GM19468 (cell line): ENCODE measurements at regions not wholly inside any gene's neighbourhood (a gene's known extent, or its start where the extent isn't known, plus 50 kb on each side); places are given as distances from the start of the nearest gene placed in this dataset.

ENCODE experiments used
- ATAC-seq: cut with Tn5 transposase; IDR thresholded peaks from one replicate; pipeline ENCODE4 v1.9.1; 2021; ENCODE audit warnings: mild to moderate bottlenecking, moderate library complexity, moderate number of reproducible peaks; ENCODE audit not compliant: unreplicated experiment; ENCODE audit errors: extremely low read depth

DNA sequence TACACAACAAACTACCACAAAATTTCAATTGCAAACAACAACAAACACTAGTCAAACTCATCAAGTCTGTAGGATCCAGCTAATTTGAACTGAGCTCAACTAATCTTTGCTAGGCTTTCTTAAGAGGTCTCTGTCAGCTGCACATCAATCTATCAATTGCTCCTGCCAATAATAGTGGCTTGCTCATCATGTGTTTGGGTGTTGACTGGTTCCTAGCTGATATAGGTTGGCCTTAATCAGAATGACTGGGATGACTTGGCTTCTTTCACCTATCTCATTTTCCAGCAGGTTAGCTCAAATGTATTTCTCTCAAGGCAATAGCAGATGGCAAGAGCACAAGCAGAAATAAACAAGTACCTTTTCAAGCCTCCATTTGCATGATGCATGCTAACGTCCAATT lies 370.3 kb upstream of the NFE2L3 start:
- no peak for ATAC-seq

DNA sequence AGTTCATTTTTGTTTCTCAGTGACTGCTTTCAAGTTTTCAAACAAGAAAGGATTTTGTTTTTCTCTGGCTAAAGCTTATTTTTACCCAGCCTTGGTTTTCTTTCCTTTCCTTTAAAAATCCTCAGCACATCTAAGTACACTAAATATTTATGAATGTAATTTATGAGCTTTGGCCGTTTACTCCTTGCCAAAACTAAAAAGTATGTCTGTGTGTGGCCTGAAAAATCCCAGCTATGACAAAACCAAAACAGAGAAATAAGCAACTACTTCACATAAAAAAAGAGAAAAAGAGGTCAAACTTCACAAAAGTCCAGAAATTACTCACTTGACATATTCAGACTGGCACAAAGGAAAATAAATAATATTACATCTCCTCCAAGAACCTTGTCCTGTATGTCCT lies 365.1 kb upstream of the NFE2L3 start:
- ATAC-seq = no peak

DNA sequence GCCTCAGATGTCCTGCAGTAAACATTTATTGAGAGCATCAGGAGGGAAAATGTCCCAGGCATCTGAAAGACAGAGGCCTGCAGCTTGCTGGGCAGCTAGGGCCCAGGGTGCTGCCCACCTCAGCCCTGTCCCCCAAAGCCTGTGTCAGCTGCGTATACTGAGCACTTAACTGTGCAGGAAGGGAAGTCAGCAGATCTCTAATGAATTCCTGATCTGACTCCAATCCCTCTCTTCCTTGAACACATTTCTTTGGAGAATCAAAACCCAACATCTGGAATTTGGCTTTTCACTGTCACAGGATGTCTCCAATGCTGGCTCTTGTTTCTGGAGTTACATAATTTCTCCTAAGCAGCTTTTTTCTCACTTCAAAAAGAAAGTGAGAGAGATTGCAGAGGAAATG lies 364.7 kb upstream of the NFE2L3 start:
- no peak for ATAC-seq

DNA sequence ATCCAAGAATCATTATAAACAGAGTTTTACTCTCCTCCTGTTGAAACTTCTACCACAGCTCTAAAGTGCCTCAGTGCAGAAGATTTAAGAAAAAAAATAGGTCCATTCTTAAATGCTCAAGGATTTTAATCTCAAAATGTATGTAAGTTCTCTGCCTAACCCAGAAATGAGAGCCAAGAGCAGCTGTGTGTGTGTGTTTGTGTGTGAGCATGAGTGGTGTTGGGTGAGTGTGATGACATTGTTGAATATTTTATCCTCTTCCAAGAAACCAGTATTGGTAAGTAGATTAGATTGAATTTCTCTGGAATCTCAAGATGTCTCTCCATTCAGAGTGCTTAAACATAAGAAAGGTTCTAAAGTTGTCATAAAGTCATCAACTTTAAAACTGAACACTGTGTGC lies 363.6 kb upstream of the NFE2L3 start:
- no peak for ATAC-seq

DNA sequence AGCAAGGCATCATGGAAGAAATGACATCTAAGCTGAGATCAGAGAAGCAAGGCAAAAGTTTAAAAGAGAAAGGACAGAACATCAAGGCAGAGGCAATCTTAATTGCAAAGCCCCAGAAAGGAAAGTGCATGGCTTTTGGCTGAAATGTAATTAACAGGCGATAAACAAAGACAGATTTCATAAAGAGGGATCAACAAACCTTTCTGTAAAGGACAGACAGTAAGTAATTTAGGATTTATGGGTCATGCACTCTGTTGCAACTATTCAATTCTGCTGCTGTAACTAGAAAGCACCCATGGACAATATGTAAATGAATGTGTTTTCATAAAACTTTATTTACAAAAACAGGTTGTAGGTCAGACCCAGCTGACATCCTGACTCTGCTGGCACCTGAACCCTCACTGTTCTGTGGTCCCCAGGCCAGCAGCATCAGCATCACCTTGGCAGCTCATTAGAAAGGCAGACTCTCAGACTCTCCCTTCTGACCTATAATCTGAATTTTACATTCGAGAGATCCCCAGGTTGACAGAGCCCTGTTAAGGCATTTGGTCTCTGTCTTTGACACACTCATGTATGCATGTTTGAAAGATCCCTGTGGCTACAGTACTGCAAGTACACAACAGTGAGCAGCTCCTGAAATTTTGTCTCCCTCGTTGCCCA lies 362.9 kb upstream of the NFE2L3 start:
- no peak for ATAC-seq

DNA sequence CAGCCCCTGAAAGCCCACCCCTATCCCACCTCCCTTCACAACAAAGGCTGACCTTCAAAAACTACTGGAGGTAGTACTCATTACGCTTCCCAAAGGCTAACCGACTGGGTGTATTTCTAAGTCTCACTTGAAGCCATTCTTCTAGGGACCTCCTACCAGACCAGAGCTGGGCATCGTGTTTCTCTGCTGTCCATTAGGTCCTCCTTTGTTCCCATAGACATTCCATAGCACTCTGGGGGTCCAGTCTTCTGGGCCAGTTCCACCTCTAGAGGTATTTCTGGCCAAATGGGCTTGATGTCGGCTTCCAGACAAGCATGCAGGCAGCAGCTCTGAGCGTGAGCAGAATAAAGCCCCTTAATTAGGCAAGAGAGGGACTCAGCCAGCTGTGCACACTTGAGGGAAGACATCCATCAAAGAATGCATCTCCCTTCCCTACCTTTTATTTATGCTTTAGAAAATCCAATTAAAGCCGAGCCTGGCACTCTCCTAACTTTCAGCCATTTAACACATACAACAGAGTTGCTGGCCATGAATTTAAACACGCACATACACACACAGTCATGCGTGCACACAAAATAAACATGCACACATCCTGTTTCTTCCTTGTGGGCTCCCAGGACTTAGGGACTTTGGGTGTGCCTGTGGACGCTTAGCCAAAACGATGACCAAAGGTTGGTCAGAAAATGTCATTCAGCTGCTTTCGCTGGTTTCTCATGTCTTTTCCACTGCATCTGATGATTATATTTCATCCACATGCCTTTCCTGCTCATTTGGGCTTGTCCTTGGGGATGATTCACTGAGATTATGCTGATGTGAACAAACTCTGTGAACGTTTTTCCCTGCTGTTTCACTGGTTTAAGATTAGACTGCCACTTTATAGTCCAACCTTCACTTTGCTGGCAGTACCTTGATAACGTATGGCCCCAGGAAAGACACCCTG lies 362.0 kb upstream of the NFE2L3 start:
- ATAC-seq = no peak

DNA sequence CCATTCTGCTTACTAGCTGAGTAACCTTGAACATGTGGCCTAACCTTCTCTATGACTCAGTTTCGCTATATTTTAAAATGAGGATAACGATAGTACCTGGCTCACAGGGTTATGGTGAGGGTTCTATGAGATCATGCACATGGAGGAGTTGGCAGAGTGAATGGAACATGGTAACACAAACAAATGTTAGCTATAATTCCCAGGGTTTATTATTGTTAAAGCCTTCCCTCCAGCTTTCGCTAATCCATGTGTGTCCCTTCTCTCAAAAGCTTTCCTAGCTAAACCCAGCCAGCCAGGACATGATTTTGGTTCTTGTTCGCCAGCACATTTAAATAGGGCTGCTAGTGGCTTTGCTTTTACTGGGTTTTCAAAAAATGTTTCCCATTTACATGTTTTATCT lies 361.0 kb upstream of the NFE2L3 start:
- ATAC-seq = no peak

DNA sequence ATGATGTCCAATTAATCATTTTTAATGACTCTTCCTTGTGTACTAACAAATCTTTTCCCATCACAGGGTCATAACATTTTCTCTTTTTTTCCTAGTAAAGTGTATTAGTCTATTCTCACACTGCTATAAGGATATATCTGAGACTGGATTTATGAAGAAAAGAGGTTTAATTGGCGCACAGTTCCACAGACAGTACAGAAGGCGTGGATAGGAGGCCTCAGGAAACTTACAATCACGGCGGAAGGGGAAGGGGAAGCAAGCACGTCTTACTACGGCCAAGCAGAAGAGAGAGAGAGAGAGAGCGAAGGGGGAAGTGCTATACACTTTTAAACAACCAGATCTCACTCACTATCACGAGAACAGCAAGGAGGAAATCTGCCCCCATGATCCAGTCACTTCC lies 359.4 kb upstream of the NFE2L3 start:
- no peak for ATAC-seq

DNA sequence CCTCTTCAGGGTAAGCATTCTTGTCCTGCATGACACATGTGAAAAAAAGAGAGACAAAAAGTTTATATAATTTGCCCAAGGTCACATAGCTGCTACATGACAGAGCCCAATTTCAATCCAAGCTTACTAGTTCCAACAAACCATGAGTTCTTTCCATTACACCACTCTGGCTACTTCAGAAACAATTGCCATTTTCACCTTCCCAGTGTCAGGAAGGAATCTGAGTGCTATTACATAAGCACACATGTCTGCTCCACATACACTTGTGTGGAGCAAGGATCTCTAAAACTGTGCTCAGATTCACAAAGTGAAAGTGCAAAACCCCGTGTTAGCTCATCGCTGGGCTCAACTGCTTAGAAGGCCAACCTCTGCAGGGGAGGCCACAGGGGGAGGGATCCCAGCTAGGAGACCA lies 356.2 kb upstream of the NFE2L3 start:
- no peak for ATAC-seq

DNA sequence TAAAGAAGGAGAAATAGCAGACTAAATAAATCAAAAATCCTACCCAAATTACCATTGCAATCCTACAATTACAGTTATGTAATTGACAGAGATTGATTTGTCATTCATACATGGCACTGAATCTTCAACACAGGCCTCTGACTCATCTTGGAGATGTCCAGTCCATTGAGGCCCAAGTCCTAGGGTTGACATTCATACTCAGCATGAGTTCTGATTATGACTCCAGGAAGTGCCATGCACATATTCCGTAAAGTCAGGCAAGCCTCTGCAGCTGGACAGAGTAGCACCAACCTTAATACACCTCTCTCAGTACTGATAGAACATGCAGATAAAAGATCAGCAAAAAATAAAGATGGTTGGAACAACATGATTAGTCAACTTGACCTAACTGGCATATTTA lies 353.7 kb upstream of the NFE2L3 start:
- no peak for ATAC-seq

DNA sequence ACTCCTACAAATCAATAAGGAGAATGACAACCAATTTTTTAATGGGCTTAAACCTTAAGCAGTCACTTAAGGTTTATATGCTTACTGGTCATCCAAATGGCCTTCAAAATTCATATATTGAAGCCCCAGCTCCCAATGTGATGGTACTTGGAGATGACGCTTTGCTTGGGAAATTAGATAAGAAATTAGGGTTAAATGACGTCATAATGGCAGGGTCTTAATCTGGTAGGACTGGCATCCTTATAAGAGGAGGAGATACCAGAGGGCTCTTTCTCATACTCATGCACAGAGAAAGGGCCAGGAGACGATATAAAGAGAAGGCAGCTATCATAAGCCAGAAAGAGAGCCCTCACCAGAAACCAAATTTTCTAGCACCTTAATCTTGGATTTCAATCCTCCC lies 350.8 kb upstream of the NFE2L3 start:
- ATAC-seq = no peak

DNA sequence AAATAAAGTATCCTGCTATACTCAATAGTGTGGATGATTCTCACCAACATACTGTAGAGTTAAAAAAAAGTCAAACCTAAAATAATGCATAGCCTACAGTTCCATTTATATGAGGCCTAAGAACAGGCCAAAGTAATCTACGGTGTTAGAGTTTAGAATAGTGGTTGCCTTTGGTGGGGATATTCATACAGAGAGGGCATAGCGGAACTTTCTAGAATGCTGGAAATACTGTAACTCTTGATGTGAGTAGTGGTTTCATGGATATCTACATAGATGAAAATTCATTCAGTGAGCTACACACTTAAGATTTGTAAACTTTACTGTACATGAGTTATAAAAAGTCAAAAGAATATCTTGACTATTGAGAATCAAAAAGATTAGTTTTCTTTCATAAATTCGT lies 349.9 kb upstream of the NFE2L3 start:
- ATAC-seq = no peak

DNA sequence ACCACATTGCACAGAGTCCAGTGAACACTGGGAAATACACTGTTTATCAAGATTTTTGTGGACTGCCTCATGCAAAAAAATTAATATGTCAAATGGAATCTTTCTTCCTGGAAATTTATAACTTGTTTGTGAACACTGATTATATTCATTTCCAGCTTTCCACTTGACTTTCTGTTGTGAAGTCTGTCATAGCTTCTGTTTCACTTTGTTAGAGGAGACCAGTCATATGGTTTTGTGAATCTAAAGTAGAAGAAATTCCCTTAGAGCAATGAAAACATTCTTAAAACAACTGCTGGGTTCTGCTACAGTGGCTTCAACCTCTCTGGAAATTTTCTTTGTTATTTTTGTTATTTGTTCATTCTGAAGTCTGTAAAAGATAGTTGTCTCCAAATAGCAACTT lies 349.5 kb upstream of the NFE2L3 start:
- no peak for ATAC-seq

DNA sequence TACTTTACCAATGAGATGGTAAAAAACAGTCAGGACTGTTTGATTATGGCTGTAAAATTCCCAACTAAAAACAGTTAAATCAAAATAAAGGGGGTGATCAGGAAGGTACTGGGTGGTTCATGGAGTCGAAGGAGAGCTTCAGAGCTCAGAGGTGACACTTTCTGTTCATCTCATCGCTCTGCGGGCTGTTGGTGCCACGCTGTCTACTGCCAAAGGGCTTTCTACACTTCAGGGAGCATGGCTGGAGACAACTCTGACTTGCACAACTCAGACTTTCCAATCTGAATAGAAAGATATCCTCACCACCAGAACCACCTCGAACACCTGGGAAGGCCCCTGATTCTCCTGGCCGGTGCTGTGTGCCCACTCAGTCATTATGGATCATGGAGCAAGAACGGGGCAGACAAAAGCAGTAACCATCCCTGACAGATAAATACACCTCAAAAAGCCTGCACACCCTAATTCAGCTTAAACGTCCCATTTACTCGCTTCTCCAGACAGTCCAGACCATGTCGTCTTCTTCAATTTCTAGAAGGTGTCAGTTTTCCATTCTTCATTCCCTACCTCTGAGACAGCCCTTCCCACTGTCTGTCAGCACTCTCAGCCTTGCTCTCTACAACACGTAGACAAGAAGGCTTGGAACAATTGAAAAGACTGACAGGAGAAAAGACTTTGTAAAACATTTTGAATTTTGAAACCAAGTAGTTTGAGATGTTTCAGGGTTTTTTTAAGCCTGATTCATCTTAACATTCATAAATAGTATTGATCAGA lies 348.7 kb upstream of the NFE2L3 start:
- no peak for ATAC-seq

DNA sequence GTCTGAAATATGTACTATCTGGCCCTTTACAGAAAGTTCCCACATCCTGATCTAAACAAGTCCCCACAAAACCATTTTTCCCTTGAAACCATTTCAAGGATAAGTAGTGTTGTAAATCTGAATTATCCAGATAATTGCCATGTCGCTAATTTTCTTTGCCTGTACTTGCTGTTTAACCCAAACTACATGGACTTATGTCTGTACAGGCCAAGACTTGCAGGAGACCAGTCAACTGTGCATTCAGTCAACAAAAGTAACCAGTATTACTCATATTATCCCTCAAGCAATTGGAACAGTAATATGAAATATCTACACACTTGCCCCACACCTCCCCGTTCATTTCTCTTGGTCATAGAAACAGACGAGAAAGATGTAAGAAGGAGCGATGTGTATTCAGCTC lies 347.8 kb upstream of the NFE2L3 start:
- no peak for ATAC-seq

DNA sequence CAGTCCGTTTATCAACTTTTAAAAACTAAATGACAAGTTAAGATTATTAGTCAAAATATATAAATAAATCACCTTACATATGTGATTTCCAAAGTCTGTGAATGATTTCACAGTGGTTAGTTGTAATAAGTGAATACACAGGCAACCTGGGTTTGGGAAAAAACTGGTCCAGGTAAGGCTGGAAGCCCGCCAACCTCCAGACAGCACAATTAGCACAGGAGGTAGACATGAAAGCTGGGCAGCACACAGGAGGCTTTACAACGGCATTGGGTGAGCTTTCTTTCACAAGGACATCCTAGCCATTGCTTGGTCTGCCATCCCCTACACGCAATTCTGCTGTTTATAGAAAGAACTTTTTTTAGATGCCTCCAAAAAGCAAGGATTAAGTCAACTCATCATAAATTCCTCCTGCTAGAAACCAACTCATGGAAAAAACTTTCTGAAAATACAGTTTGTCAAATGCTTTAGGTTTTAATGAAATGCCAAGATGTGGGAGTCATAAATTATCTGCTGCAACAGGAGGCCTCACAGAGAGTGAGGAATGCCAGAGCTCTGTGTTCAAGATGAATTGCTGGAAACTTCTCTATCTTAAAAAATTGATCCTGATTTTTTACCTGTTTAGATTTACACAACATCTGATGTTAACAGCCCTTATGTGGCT lies 346.8 kb upstream of the NFE2L3 start:
- no peak for ATAC-seq

DNA sequence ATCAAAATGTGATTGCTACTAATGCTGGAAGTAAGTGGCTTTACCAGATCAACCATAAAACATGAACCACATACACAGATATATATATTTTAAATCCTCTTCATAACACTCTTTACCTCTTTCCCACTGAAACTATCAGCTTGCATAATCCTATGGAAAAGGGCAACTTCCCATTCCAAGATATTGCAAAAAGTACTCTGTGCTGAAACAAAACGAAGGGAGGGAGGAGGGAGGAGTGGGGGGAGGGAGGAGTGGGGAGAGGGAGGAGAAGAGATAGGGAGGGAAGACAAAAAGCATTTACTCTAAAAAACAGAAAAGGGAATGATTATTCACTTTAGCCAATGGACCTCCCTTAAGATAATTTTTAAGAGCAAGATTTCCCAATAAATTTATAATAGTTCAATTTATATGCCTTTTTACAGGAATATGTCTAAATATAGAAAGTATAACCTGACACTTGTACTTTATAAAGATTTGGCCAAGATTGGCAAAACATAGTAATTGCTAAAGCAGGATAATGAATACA lies 344.8 kb upstream of the NFE2L3 start:
- no peak for ATAC-seq

DNA sequence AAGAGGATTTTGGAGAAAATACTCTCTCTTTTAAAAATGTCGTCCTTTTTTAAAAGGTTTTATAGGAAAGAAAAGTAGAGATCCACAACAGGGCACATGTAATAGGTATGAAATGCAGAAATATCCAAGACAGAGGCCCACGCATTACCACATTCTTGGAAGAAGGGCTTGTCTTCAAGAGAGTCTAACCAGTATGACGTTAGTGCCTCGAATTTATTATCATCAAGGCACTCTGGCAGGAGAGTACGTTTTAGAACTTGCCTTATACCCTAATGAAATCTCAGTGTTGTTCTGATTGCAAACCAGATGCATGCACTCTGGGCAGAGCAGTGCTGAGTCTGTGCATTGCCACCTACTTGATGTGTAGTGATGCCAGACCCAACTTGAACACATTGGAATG lies 342.6 kb upstream of the NFE2L3 start:
- no peak for ATAC-seq

DNA sequence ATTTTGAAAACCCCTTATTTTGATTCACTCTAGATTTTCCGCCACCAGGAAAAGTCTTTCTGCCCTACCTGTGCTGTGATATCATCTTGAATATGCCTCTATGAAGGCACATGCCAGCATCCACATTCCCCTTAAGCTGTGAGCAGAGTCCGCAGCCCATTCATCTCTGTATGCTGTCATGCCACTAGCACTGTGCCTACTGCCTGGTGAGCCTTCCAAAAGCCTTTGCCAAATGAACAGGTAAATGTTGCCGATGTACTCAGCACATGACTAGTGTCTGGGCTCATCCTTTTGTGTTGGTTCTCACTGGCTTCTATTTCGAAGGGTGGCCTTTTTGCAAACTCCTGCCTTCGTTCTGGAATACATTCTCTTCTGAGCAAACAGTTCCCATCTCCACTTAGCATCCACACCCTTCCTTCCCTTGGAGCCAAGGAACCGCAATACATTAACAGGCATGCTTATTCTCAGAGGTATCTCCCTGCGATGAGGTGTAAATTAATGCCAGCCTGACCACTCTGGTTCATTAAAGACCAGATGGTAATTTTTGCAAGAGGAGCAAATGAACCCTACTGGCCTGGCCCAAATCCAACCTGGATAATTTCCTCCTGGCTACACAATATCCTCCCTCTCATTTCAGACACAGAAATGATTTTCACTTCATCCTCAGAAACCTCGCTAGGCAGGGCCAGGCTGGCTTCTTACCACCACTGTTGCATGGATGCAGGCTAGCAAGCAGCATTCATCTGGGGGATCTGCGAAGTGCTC lies 339.7 kb upstream of the NFE2L3 start:
- no peak for ATAC-seq

DNA sequence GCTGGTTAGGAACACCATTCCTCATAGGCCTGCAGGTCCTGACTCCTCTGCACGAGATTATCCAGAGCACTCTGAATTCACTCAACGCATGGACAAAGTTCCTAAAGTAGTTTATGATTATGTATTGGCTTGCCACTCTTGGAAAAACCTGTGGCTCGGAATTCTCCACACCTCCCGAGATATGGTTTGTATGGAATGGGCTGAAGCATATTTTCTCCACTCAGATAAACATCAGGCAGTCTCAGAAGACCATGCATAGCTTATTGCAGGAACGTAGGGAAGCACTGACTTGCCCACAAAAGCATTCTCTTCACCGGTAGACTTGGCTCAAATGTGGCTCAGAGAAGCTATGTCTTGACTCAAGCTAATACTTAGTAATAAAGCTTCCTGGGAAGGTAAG lies 338.6 kb upstream of the NFE2L3 start:
- no peak for ATAC-seq
